Vagina (tissue), 2 donors: ENCODE measurements at regions not wholly inside any gene's neighbourhood (a gene's known extent, or its start where the extent isn't known, plus 50 kb on each side); places are given as distances from the start of the nearest gene placed in this dataset.

Experiments
- DNase-seq, 2 donors: peaks; one replicate each; pipeline ENCODE4 v3.0.0-alpha.2; 2017; ENCODE audit errors: extremely low spot score in 2 of 2
- H3K27ac ChIP-seq: fragments of 200-600 bp; sonication (generic); one replicate; pipeline ENCODE4 v1.5.1; 2019
- H3K27me3 ChIP-seq: fragments of 200-600 bp; sonication (generic); one replicate; pipeline ENCODE4 v1.5.1; 2019
- H3K36me3 ChIP-seq, 2 donors: fragments of 200-600 bp; sonication (generic); one replicate each; pipeline ENCODE4 v1.5.1; 2017 to 2019
- H3K4me1 ChIP-seq: fragments of 200-600 bp; sonication (generic); one replicate; pipeline ENCODE4 v1.5.1; 2019
- H3K4me3 ChIP-seq, 2 donors: fragments of 200-600 bp; sonication (generic); 1 replicate in 1 of 2; 2 replicates in 1 of 2; pipeline ENCODE4 v1.5.1; 2016 to 2019
- H3K9me3 ChIP-seq: fragments of 200-600 bp; sonication (generic); one replicate; pipeline ENCODE4 v1.5.1; 2019
- CTCF ChIP-seq, 3 experiments: fragments of 450-650 bp in 2 of 3; fragments of 200-600 bp in 1 of 3; sonication (generic) in 1 of 3; IDR thresholded peaks; one replicate each; pipeline ENCODE4 v1.5.1; 2017 to 2019; ENCODE audit warnings: antibody characterized with exemption in 3 of 3, mild to moderate bottlenecking in 2 of 3, moderate library complexity in 2 of 3
- POLR2A ChIP-seq, 2 donors: fragments of 450-650 bp; IDR thresholded peaks; one replicate each; pipeline ENCODE4 v1.6.1; 2017; ENCODE audit warnings: antibody characterized with exemption in 2 of 2, mild to moderate bottlenecking in 2 of 2, moderate library complexity in 2 of 2
- POLR2AphosphoS5 ChIP-seq, 2 donors: sonication (generic); formaldehyde crosslinking; IDR thresholded peaks; one replicate each; pipeline ENCODE4 v1.9.0; 2017; ENCODE audit warnings: antibody characterized with exemption in 2 of 2, mild to moderate bottlenecking in 2 of 2, low read depth in 1 of 2; ENCODE audit not compliant: insufficient read depth in 1 of 2
- intact Hi-C: fragments of 100-400 bp; cut with DNase I; formaldehyde crosslinking; loops from one replicate; pipeline ENCODE4 v1.15.1; 2023

DNA sequence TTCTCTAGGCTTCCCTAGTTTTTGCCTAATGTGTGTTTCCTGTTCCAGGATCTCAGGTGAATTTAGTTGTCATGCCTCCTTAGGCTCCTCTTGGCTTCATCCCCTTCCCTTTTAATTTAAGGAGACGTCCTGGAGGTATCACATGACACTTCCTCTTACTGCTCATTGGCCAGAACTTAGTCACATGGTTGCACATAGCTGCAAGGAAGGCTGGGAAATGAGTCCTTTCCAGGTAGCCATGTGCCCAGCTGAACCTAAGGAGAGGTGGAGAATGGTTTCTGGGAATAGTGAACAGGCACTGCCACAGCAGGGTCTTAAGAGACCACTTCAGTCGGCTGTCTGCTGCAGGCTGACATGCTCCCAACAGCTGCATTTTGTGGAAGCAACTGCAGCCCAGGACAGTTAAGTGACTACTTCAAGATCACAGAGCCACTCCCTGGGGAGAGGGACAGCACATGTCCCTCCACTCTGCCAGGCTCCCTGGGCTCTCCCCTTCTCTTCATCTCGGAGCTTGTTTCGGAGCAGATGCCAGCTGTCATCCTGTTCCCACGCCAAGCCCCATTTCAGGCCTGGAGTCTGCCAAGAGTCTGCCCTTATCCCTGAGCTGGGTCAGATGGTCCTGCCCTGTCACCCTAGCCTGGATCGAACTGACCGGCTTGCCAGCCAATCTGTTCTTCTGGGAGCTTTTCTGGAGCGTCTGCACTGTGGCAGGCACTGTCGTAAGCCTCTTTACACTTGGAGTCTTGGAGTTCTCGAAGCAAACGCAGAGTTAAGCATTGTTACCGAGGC is 81.4 kb upstream of the FOXF1 start:
- Histone ChIP-seq H3K4me1 (peaks cover 43% of the 10 kb centered on the region), H3K27me3 (no peaks in the 10 kb centered on the region), H3K36me3 (no peaks in the 10 kb centered on the region), H3K4me3 (no peak overlapping the region), H3K9me3 (no peaks in the 10 kb centered on the region), H3K27ac (peak overlapping the region; percentile 3)
- TF ChIP-seq POLR2A (IDR thresholded peaks at IDR 0.05) (no peak), POLR2AphosphoS5 (IDR thresholded peaks at IDR 0.05; ENCODE audit: insufficient read depth in 1 of 2, low read depth in 1 of 2) (no peak), CTCF (IDR thresholded peaks at IDR 0.05) (no peak)
- intact Hi-C loops, result loop anchor here (10.0 kb wide), 1 partner anchor 84 kb away; no protein-coding TSS in a partner anchor
- no peak for DNase-seq

DNA sequence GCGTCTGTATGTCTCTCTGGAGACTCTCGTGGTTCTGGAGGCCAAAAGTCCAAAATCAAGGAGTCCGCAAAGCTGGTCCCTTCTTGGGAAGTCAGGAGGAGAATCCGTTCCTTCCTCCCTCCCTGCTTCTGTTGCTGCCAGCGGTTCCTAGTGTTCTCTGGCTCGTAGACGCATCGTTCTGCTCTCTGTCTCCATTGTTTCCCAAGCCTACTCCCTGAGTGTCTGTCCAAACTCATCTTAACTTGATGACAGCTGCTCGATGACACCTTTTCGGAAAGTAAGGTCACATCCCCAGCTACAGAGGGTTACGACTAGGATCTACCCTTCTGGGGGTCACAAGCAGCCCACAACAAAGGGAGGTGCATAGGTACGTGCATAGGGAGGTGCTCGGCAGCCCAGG is 80.7 kb upstream of the FOXF1 start:
- H3K9me3 ChIP-seq, result no peaks in the 10 kb centered on the region
- no peaks in the 10 kb centered on the region for H3K36me3 ChIP-seq
- H3K4me1 ChIP-seq, result peaks cover 36% of the 10 kb centered on the region
- H3K4me3 ChIP-seq, result no peak overlapping the region
- intact Hi-C loops, result loop anchor here (10.0 kb wide), 1 partner anchor 85 kb away; no protein-coding TSS in a partner anchor
- no peaks in the 10 kb centered on the region for H3K27me3 ChIP-seq
- no peak for TF ChIP-seq POLR2A (IDR thresholded peaks at IDR 0.05)
- TF ChIP-seq POLR2AphosphoS5 (IDR thresholded peaks at IDR 0.05; ENCODE audit: insufficient read depth in 1 of 2, low read depth in 1 of 2), result no peak
- TF ChIP-seq CTCF (IDR thresholded peaks at IDR 0.05), result no peak
- no peak for DNase-seq
- H3K27ac ChIP-seq, result peak overlapping the region; percentile 3

DNA sequence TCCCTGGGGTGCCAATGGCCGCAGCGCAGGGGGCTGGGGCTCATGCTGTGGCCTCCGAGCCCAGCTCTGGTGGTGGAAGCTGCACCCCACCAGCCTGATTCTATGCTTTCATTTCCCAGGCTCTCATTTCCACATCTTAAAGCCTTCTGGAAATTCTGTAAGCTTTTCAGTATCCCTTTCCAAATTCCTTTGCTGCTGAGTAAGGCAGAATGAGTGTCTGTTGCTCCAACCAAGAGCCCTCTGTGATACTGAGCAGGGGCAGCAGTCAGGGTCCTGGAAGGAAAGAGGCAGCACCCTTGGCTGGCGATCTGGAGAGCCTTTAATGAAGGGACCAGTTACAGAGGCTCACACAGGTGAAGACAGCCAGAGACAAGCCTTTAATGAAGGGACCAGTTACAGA is 79.5 kb upstream of the FOXF1 start:
- Histone ChIP-seq H3K27ac (no peak overlapping the region), H3K27me3 (no peaks in the 10 kb centered on the region), H3K36me3 (no peaks in the 10 kb centered on the region), H3K4me1 (peaks cover 28% of the 10 kb centered on the region), H3K9me3 (no peaks in the 10 kb centered on the region), H3K4me3 (no peak overlapping the region)
- DNase-seq, result no peak
- TF ChIP-seq POLR2AphosphoS5 (IDR thresholded peaks at IDR 0.05; ENCODE audit: insufficient read depth in 1 of 2, low read depth in 1 of 2) (no peak), CTCF (IDR thresholded peaks at IDR 0.05) (no peak), POLR2A (IDR thresholded peaks at IDR 0.05) (no peak)
- intact Hi-C loops, result no loop called here

GRCh38 chr16:86431540-86431939 is 78.8 kb upstream of the FOXF1 start:
- TF ChIP-seq CTCF (IDR thresholded peaks at IDR 0.05) (no peak), POLR2AphosphoS5 (IDR thresholded peaks at IDR 0.05; ENCODE audit: insufficient read depth in 1 of 2, low read depth in 1 of 2) (no peak), POLR2A (IDR thresholded peaks at IDR 0.05) (no peak)
- DNase-seq, result no peak
- intact Hi-C loops, result no loop called here
- H3K4me3 ChIP-seq, result no peak overlapping the region
- peaks cover 28% of the 10 kb centered on the region for H3K4me1 ChIP-seq
- H3K36me3 ChIP-seq, result no peaks in the 10 kb centered on the region
- H3K9me3 ChIP-seq, result no peaks in the 10 kb centered on the region
- H3K27ac ChIP-seq, result no peak overlapping the region
- H3K27me3 ChIP-seq, result no peaks in the 10 kb centered on the region

DNA sequence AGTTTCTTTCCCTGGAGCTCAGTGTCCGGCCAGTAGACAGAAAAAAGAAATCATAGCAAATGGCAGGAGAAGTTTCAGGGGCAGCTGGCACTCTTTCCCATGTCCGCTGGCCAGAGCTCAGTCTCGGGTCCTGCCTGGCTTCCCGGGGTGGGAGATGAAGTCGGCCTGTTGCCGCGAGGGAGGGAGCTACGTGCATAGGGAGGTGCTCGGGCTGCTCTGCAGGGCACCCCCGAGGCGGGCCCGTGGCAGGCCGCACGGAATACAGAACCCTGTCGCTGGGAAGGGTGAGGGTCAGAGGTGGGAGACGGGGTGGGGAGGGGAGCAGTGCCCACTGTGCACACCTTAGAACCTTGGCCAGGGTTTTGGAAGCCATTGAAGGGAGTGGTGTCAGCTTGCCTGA is 78.3 kb upstream of the FOXF1 start:
- Histone ChIP-seq H3K27ac (peak overlapping the region; percentile 29), H3K4me3 (no peak overlapping the region), H3K9me3 (no peaks in the 10 kb centered on the region), H3K27me3 (no peaks in the 10 kb centered on the region), H3K36me3 (no peaks in the 10 kb centered on the region), H3K4me1 (peaks cover 23% of the 10 kb centered on the region)
- DNase-seq, result no peak
- TF ChIP-seq POLR2A (IDR thresholded peaks at IDR 0.05) (no peak), CTCF (IDR thresholded peaks at IDR 0.05) (no peak), POLR2AphosphoS5 (IDR thresholded peaks at IDR 0.05; ENCODE audit: insufficient read depth in 1 of 2, low read depth in 1 of 2) (no peak)
- intact Hi-C loops, result no loop called here
